SK-N-SH treated with all-trans-retinoic acid at 6 μM for 48 hours (cell line): ENCODE measurements at regions not wholly inside any gene's neighbourhood (a gene's known extent, or its start where the extent isn't known, plus 50 kb on each side); places are given as distances from the start of the nearest gene placed in this dataset.

Source experiments
- ARNTL ChIP-seq: fragments of 450-650 bp; formaldehyde crosslinking; IDR thresholded peaks from 2 replicates; pipeline ENCODE4 v1.5.0; 2020; ENCODE audit warnings: low read depth, mild to moderate bottlenecking, moderate library complexity, borderline replicate concordance
- BACH2 ChIP-seq: fragments of 250-450 bp; sonication (Bioruptor Pico); IDR thresholded peaks from 2 replicates; pipeline ENCODE4 v1.9.0; 2021; ENCODE audit warnings: mild to moderate bottlenecking, borderline replicate concordance
- CSDC2 ChIP-seq: fragments of 250-450 bp; sonication (Bioruptor Pico); IDR thresholded peaks from 2 replicates; pipeline ENCODE4 v1.5.0; 2020; ENCODE audit warnings: mild to moderate bottlenecking, moderate library complexity
- OSR1 ChIP-seq: fragments of 250-450 bp; sonication (Bioruptor Pico); IDR thresholded peaks from 2 replicates; pipeline ENCODE4 v1.8.0; 2022; ENCODE audit warnings: moderate library complexity, mild to moderate bottlenecking, inconsistent platforms
- TOX ChIP-seq: fragments of 250-450 bp; sonication (Bioruptor Pico); IDR thresholded peaks from 2 replicates; pipeline ENCODE4 v1.8.0; 2021; ENCODE audit warnings: mild to moderate bottlenecking, moderate library complexity, borderline replicate concordance
- ZFP30 ChIP-seq: fragments of 450-650 bp; formaldehyde crosslinking; IDR thresholded peaks from 2 replicates; pipeline ENCODE4 v1.5.0; 2022; ENCODE audit warnings: mild to moderate bottlenecking, moderate library complexity
- ZNF8 ChIP-seq: fragments of 450-650 bp; formaldehyde crosslinking; IDR thresholded peaks from 2 replicates; pipeline ENCODE4 v1.5.0; 2020; ENCODE audit warnings: mild to moderate bottlenecking, moderate library complexity

DNA sequence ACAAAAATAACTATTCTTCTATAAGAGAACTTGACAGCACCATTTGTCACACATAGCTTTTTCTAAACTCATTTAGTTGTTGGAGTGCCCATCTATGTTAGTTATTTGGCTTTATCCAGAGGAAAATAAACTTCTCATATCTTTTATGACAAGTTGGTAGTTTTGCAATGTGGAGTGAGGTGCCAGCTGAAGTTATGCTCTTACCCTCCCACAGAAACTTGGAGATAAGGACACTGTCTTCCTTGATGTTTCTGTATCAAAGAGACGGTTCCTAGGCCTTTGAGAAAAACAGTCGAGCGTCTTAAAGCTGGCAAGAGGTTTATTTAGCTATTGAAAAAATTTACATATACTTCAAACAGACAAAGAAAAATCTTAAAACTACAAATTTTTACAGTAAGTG is 1079.7 kb downstream of the SLITRK1 start:
- no peak for TF ChIP-seq ARNTL (CRISPR knock-in tag)
- TF ChIP-seq TOX: no peak
- TF ChIP-seq BACH2: no peak
- no peak for TF ChIP-seq ZNF8 (CRISPR knock-in tag)
- TF ChIP-seq CSDC2: no peak
- no peak for TF ChIP-seq ZFP30 (CRISPR knock-in tag)
- TF ChIP-seq OSR1 (CRISPR knock-in tag): no peak
